SK-N-SH (cell line): ENCODE measurements at regions not wholly inside any gene's neighbourhood (a gene's known extent, or its start where the extent isn't known, plus 50 kb on each side); places are given as distances from the start of the nearest gene placed in this dataset.

Source experiments
- EZH2phosphoT487 ChIP-seq: fragments of 200-600 bp; sonication (generic); IDR thresholded peaks from 2 replicates; pipeline ENCODE4 v1.6.1; 2017; ENCODE audit warnings: low read depth, mixed run types, mild to moderate bottlenecking, antibody characterized with exemption, moderate library complexity, borderline replicate concordance
- GABPA ChIP-seq: IDR thresholded peaks from 2 replicates; pipeline ENCODE4 v1.4.0; 2012; ENCODE audit warnings: low read depth, mild to moderate bottlenecking
- POLR2AphosphoS5 ChIP-seq: IDR thresholded peaks from 2 replicates; pipeline ENCODE4 v1.6.1; 2012; ENCODE audit warnings: low read depth, low read length
- TF ChIP-seq, protein P1 (sequence below): fragments of 200-600 bp; sonication (generic); IDR thresholded peaks from 2 replicates; pipeline ENCODE4 v1.6.1; 2017; ENCODE audit warnings: antibody characterized with exemption, mild to moderate bottlenecking, moderate library complexity

DNA sequence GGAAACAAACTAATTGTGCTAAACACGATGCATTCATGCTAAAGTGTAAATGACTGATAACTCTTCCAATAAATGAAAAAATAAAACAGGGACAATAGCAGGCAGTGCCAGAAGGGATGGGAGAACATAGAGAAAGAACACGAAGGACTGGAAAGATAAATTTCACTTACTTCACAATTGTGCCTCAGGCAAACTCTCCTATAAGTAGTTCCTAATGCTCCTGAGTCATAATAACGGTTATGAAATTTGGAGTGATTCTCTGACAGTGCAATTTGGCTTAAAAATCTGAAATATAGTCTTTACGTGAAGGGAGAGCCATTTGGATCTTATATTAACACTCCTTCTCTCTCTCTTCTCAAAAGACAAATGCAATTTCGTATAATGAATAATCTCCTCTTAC, 2218.5 kb downstream of the MAT2B start:
- TF ChIP-seq GABPA, result no peak
- TF ChIP-seq, protein P1, sequence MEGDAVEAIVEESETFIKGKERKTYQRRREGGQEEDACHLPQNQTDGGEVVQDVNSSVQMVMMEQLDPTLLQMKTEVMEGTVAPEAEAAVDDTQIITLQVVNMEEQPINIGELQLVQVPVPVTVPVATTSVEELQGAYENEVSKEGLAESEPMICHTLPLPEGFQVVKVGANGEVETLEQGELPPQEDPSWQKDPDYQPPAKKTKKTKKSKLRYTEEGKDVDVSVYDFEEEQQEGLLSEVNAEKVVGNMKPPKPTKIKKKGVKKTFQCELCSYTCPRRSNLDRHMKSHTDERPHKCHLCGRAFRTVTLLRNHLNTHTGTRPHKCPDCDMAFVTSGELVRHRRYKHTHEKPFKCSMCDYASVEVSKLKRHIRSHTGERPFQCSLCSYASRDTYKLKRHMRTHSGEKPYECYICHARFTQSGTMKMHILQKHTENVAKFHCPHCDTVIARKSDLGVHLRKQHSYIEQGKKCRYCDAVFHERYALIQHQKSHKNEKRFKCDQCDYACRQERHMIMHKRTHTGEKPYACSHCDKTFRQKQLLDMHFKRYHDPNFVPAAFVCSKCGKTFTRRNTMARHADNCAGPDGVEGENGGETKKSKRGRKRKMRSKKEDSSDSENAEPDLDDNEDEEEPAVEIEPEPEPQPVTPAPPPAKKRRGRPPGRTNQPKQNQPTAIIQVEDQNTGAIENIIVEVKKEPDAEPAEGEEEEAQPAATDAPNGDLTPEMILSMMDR, result no peak
- no peak for TF ChIP-seq POLR2AphosphoS5
- no peak for TF ChIP-seq EZH2phosphoT487
